HG02885 (cell line): ENCODE measurements at regions not wholly inside any gene's neighbourhood (a gene's known extent, or its start where the extent isn't known, plus 50 kb on each side); places are given as distances from the start of the nearest gene placed in this dataset.
A peak's percentile ranks its signal among the peaks of the same experiment; 100 is the strongest.

Experiments
- ATAC-seq: cut with Tn5 transposase; IDR thresholded peaks from one replicate; pipeline ENCODE4 v1.9.1; 2021; ENCODE audit warnings: mild to moderate bottlenecking; ENCODE audit not compliant: unreplicated experiment, poor library complexity

DNA sequence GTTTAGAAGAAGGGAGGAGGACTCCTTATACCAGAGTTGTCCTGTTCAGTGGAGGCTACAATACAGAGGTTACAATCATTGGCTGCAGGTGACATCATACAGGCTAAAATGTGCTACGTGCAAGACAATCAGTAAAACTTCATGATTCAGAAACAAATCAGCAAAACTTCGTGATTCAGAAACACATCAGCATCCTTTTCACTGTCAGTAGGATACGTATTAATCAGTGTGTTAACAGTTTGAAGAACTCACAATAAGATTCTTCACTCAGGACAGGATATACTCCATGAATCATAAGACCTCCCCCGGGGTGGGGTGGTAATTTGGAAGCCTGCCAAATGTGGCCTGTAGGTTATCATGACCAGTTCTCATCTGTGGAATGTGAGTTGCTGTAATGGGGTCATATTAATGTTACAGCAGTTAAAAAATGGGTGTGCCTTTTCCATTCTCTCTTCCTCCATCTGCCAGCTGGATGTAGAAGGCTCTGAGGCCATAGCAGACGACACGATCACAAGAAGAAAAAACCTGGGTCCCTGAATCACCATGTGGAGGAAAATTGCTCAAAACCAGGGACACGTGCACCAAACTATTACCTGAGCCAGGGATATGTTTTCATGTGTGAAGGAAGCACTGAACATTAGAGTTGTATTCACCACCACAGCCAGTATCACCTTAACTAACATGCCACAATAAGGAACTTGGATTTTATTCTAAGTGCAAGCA is 134.8 kb upstream of the CREB1 start:
- no peak for ATAC-seq

DNA sequence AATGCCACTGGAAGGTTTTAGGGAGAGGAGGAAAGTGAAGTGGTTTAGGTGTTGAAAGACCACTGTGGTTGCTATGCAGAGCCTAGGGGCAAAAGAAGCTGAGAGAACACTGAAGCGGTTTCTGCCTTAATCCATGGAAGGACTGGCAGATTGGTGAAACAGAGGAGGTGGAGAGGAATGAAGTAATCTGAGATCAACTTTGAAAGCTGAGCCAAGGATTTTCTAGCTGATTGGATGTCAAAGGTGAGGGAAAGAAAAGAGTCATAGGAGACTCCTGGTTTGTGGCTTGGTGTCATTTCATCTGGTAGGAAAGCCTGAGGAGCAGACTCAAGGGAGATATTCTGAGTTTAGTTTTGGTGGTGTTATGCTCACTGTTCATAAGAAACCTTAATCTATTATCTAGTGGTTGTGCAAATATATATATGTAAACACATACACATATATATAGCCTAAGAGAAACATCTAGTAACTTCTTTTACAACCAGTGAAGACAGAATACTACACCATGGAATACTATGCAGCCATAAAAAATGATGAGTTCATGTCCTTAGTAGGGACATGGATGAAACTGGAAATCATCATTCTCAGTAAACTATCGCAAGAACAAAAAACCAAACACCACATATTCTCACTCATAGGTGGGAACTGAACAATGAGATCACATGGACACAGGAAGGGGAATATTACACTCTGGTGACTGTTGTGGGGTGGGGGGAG is 134.1 kb upstream of the CREB1 start:
- ATAC-seq = no peak

DNA sequence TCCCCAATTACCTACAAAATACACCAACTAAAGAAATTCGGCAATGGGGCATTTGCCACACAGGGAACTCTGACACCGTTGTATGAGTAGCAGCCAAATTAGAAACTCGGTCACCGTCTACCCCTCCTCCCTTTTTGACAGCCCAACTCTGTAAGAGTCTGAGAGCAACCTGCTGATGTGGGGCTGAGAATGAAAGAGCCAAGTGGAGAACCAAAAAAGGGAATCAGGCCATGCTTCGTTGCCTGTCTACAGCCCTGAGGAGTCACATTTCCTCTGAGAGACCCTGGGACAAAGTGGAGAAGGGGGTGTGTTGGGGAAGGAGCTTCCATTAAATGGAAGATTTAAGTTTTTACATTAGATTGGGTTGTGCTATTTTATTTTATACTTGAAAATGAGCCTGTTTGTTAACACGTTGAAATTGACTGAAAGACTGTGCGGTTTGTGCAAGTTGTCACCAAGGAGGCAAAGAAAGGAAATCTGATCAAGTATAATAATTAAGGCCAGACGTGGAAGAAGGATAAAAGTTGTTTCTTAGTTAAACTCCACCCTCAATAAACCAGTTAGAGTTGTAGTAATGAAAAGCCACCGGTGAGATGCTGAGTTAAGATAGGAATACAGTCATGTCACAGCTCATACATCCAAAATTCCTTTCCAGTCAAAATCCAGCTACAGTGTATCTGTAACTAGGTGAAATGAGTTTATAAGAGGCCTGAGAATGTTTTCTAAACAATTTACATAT is 131.7 kb upstream of the CREB1 start:
- no peak for ATAC-seq

DNA sequence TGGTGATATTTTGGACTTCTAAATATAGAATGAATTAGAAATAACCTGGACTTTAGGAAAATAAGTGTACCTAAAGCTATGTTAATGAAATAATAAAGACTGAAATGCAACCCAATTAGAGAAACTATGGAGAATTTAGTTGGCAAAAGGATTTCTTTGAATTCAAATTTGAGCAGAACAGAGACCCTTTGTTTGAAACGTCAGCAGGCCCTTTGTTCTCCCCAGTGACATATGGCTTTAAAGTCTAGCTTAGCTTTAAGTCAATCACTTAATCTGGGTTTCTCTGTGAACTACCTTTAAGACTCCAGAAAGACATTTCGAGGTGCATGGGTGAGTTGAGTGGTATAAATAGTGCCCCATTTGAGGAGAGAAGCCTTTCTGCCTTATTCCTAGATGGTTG is 130.5 kb upstream of the CREB1 start:
- no peak for ATAC-seq

DNA sequence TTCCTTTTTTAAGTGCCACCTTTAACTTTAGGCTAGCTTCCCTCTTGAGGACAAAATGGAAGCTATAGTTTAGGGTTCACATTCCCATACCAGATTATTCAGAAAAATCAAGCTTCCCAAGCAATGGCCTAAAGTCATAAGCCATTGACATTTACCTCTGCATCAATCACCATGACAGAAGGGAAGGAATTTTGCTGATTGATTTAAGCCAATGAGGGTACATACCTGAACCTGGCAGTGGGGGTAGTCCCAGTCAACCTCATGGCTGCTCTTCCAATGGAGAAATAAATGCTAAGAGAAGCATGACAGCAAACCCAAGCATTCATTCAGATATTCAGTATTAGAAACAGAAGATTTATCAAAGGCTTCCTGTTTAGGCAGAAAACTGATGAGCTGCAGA is 128.4 kb upstream of the CREB1 start:
- ATAC-seq = no peak

DNA sequence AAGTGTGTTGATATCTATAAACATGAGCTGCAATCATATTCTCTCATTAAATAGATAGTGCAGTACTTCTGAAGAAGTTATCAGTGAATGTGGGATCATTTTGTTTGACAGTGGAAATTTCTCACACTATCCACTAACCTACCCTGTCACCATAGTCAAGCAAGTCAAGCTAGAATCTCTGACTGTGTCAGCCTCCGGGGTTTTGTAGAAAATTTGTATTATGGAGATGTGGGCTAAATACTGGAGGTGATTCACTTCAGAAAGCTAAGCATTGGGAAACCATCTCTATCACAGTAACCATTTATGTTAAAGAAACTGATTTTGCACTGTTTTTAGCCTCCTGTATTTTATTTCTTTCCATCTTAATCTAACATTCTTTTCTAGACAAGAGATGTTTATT is 126.6 kb upstream of the CREB1 start:
- no peak for ATAC-seq

DNA sequence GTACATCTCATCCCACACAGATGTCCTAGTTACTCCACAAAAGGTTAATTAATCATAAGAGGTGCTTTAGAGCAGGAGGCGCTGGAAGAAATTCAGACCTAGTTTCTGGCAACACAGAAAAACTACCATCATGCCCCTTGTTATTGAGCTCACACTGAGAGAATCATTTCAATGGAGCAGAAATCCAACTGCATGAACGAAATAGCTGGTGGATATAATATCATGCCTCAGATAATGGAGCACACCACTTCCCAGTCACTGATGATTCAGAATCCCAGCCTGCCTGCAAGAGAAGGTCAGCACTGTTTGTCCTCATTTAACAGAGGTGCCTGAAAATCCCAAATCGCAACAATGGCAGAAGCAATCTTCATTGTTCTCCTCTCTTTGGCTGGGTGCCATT is 125.8 kb upstream of the CREB1 start:
- ATAC-seq = no peak

DNA sequence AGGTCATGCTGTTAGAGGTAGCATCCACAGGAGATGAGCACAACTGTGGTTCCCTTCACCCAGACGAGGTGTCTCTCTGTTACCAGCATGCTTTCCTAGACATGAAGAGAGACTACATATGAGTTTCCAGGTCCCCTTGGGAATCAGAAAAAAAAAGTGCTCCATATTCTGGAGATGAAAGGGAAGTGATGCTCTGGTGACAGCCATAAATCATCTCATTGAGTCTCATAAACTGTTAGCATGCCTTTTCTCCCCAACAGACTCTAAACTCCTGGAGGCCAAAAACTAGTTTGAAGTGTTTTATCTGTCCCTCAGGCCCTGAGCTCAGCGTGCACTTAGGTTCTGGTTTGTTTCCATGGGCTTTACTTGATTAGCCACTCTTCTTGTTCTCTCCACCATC is 124.6 kb upstream of the CREB1 start:
- no peak for ATAC-seq

DNA sequence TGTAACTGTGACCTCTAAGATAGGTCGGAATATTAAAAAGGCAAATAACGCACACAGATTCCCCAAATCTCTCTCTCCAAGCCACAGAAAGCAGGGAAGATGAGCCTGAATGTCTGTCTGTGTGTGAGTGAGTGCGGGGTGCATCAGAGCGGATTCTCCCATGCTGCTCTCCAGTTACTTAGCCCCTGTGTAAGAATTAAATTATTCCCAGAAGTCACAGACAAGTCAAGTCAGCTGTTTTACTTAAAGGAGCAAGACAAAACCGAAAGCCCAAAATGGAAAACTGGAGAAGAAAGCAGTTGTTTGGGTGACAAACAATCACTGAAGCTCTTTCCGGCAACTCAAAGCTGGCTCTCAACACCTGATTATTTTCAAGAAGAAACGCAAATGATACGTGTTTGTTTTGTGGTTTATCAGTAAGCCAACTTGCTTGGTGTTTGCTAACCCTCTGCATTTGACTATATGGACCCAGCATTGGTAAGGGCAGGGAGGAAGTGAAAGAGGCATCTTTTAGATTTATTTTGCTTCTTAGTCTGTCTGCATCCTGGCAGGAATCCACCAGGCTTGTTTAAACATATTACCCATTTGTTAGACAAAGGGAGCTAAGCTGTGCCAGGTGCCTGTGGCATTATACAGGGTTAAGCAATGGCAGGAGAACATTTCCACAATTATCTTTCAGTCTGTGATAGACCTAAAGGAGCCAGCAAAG is 121.5 kb upstream of the CREB1 start:
- peak; percentile 89 for ATAC-seq

DNA sequence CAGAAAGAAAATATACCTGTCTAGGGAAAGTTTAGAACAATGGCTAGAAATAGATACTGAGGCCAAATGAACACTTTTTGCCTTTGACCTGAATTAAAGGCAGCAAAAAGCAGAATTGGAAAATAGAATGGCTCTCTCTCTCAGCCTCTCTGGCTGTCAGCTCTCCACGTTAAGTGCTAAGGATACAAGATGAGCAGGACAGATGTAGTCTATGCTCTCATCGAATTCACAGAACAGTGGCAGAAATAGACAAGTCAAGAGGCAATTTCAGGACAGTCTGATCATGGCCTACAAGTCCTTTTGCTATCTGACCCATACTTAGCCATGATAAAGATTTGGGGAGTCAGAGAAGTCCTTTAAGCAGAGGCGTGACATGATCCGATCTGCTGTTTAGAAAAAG is 120.2 kb upstream of the CREB1 start:
- ATAC-seq = no peak

DNA sequence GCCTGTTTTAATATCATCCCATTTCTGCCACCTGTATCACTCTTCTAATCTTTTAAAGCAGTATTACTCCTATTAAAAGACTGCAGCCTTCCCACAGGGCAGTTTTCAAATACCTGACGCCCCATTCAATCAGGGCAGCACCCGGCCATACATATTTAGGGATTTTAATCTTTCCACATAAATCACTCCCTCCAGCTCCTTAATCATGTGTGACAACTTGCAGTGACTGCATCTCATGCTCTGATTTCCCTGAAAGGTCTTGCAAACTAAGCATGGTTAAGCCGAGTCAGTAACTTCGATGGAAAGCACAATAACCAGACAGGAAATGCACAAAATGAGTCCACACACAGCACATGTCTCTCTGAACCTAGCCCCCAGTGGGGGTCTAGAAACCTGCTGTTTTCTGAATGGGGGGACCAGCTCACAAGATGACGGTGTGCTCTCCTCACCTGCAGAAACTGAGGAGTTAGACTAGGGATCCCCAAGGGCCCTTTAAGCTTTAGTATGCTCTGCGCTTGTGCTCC is 116.9 kb upstream of the CREB1 start:
- ATAC-seq = no peak

DNA sequence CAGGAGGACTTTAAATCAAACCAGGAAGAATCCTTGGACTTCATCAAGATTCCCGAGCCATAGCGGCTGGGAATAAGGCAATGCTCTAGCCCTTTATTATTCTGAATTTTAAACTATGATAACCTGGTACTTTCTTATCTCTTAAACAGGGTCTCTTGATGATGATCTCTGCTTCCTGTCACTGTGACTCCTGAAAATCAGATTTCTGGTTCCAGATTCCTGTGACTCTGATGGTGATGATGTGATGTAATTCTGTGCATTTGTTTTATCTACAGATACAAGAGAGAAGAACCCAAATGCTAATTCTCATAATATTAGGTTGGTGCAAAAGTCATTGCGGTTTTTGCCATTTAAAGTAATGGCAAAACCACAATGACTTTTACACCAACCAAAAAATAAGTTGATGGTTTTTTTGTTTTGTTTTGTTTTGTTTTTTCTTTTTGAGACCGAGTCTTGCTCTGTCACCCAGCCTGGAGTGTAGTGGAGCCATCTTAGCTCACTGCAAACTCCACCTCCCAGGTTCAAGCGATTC is 116.3 kb upstream of the CREB1 start:
- no peak for ATAC-seq

DNA sequence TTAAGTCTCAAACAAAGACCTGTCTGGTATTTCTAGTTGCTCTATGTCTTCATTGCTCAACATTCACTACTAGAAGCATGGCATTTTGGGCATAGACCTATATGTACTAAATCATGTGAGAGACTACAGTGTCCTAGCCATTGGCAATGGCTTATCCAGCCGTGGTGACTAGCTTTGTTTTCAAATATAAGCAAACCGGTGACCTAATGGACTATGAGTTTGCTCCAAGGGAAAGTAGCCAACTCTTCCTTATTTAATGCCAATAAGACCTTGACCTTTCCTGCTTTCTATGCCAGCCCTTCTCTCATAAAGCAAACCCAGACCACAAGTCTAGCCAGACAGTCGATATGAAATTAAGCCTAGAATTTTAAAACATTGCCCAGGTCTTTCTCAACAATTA is 113.7 kb upstream of the CREB1 start:
- no peak for ATAC-seq

DNA sequence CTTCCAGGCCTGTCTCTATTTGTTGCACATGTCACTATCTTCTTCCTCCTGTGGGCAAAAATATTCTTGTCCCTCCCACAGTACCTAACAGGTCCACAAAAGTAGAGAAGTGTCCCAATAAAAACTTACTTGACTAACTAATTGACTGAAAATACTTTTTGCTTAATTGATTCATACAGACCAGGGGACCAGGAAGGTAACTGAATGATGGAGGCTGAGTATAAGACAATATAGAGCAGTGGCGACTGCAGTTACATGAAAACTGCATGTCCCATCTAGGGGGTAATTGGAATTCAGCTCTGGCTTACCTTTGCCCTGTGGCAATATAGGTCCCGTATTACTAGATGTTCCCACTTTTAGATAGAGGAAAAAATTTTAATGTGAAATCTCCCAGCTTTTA is 112.9 kb upstream of the CREB1 start:
- no peak for ATAC-seq

DNA sequence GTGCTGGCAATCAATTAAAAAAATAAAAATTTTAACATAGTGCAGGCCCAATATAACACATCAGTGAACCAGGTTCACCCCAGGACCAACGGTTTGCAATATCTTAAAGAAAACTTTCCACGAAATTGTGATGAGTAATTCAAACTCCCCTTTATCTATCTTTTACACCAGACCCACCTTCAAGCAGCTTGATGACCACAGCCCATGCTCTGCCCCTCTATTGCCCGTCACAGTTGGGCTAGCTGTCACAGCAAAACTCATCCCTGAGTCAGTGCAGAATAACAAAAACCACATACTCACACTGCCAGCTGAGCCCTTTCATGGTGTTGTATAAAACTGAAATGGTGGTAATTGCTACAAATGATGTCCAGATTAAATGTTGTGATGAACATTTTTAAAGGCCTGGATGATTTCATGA is 112.5 kb upstream of the CREB1 start:
- ATAC-seq = no peak

DNA sequence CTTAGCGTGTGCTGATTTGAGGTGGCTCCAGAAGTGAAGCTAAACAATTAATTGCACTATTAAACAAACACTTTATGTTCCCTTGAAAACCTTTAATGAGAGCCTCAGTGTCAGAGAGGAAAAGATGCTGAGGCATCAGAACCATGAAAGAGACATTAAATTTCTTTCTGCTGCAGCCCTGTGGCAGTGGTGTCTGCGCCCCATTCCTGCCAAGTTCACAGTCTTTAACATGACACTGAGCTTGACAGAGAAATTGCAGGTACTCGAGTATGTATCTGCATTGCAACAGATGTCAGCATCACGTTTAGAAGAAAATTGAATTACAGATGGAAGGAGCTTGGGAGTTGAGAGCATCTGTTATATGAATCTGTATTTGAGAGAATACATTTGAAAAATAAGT is 111.3 kb upstream of the CREB1 start:
- ATAC-seq = no peak

DNA sequence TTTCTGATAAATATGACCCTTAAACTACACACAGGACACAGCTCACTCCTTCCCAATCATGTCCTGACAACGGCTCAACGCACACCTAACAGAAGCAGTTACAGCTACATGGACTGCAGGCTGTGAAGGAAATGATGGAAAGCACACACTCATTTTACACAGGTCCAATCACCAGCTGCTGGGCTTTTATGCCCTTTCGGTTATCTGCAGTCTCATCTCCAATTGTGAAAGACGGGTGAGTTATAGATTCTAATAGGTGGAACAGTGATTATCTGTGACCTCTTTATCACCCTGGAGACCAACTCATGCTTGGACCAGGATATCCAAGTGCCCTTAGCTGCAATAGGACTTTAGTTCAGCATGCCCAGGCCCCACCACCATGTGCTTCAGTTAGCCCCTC is 110.4 kb upstream of the CREB1 start:
- ATAC-seq = no peak

DNA sequence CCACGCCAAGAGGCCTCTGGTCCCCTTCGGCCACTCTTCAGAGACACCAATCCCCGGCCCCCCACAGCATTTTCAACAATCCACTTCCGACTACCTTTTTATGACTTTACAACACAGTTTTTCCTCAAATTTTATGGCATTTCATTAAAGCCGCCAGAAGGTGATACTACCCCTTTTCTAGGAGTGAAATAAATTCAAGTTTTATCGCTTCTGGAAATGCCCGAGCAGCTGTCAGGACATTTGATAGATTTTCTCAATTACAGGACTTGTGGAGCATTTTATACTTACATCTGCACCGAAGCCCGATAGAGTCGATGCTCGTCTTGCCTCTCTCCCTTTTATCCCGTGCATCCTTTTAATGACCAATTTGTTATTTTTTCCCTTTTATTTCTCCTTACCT is 108.1 kb upstream of the CREB1 start:
- no peak for ATAC-seq

DNA sequence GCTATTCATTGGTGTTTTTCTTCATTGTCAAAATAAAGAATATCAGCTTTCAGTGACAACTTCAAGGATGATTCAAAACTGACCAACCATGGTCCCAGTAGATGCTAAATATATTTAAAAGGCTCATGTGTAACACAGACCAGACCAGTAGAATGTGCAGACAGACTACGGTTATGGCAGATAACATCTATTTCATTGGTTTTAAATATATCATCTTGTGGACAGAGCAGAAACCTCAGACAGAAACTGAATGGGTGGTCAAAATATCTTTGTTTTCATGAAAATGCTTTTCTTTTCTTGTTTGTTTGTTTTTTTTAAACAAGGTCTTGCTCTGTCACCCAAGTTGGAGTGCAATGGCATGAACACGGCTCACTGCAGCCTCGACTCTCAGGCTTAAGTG is 107.4 kb upstream of the CREB1 start:
- no peak for ATAC-seq

DNA sequence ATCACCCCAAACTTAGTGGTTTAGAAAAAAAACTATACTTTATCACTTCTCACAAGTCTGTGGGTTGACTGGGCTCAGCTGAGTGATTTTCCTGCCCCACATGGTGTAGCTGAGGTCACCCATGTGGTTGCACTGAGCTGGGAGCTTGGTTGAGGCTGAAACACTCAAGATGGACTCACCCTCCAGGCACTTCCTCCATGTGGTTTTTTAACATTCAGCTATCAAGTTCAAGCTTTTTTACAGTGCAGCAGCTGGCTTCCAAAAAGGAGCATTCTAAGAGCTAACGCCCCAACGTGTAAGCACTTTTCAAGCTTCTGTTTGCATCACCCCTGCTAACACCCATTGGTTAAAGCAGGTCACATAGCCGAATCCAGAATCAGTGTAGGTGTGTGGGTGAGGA is 105.9 kb upstream of the CREB1 start:
- peak; percentile 97 for ATAC-seq
